Adrenal gland (tissue), 5 donors: ENCODE measurements at regions not wholly inside any gene's neighbourhood (a gene's known extent, or its start where the extent isn't known, plus 50 kb on each side); places are given as distances from the start of the nearest gene placed in this dataset.
"Not testable (repeated sequence)": the region's sequence is repeated elsewhere in the genome, so short reads cannot be mapped to it uniquely, and the experiment has no call there.

ENCODE experiments used
- CTCF ChIP-seq, 6 experiments: fragments of 450-650 bp in 4 of 6; fragments of 200-600 bp in 2 of 6; sonication (generic) in 1 of 6; IDR thresholded peaks; 1 replicate in 5 of 6; 2 replicates in 1 of 6; pipeline versions ENCODE4 v1.5.1 to v1.8.0; 2016 to 2021; ENCODE audit warnings: antibody characterized with exemption in 6 of 6, mild to moderate bottlenecking in 2 of 6, moderate library complexity in 1 of 6
- POLR2A ChIP-seq, 2 donors: fragments of 450-650 bp; IDR thresholded peaks; one replicate each; pipeline ENCODE4 v1.6.1; 2017; ENCODE audit warnings: antibody characterized with exemption in 2 of 2, mild to moderate bottlenecking in 2 of 2, moderate library complexity in 1 of 2
- donor health status: DM: no; HTN: no; CAD: no.

DNA sequence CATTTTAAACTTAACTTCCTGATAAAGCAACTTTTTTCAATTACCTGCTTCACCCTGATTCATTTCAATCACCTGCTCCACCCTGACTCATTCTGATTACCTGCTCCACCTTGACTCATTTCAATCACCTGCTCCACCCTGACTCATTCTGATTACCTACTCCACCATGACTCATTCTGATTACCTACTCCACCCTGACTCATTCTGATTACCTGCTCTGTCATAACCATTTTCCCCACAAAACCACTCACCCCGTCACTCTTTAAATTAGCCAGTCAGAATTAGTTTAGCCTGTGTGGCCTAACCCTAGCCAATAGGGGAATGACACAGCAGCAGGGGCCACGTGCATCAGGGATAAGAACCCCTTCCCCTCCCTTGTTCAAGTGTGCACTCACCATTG lies 300.5 kb downstream of the PAPSS1 start:
- TF ChIP-seq CTCF, POLR2A (IDR thresholded peaks at IDR 0.05): not testable (repeated sequence)
